T follicular helper cell (primary cell): ENCODE measurements at regions not wholly inside any gene's neighbourhood (a gene's known extent, or its start where the extent isn't known, plus 50 kb on each side); places are given as distances from the start of the nearest gene placed in this dataset.
"Not testable (repeated sequence)": the region's sequence is repeated elsewhere in the genome, so short reads cannot be mapped to it uniquely, and the experiment has no call there.

Source experiments
- DNase-seq: peaks from one replicate; pipeline ENCODE4 v3.0.0-alpha.2; 2020; ENCODE audit warnings: low read depth

DNA sequence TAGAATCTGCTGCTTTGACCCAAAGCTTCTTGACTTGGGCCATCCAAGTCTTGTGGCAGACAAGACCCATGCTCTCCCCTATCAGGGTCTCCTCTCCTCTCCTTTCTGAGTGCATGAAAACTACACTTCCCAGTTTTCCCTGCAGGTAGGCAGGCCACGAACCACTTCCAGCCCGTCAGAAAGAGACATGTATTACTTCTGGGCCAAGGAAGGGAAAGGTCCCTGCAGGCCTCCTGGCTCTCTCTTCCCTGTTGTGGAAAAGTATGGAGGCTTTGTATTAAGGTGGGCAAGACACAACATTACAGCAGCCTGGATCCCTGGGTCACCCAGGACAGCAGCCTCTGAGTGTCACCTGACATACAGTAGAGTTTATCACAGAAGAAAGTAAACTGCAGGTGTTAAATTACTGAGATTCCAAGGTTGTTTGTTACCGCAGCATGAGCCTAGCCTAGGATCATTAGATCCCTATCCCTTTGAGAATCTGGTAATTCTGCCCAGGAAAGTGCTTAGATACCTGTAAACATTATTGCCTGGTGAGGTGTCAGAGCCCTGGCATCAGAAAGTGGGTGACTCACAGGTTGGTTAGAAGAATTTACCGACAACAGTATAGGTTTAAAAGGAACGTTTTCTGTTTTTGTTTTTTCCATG is 717.3 kb downstream of the MATN1 start:
- DNase-seq: no peak

DNA sequence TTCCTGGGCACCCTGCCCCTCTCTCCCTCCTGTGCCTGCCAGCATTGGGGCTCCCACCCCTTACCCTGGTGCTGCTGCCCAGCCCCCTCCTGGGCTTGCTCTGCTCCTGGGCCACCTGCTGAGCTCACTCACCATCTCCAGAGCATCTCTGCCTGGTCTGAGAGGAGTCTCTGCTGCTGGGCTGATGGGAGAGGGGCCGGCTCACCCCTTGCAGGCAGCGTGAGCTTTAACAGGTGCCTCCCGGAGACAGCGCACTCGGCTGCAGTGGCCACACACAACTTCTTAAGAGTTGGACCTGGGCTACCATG is 721.7 kb downstream of the MATN1 start:
- no peak for DNase-seq

DNA sequence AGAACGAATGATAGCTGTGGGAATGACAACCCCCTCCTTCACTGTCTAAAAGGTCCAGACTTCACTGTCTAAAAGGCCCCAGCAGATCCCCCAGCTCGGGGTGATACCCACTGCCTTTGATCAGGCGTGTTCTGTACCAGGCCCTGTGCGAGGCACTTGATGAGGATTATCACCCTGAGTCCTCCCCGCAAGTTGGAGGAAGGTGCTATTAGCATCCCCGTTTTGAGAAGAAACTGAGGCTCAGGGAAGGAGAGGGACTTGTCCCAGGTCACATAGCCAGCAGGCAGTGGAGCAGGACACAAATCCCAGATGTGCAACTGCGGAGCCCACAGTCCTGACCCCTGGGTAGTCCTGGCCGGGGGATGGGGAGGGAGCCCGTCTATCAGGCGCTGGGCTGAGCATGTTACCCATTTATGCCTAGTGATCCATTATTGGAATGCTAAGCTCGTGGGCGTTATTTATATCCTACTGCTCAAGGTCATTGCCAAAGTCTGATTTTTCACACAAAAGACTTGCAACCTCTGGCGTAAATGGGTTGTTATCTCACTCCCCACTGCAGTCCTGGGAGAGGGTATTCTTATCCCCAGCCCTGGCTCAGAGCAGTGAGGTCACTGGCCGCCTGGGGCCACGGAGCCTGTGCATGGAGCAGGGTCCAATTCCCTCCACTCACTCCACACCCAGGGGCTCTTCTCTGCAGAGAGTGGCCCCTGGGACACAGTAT is 722.2 kb downstream of the MATN1 start:
- DNase-seq: no peak

DNA sequence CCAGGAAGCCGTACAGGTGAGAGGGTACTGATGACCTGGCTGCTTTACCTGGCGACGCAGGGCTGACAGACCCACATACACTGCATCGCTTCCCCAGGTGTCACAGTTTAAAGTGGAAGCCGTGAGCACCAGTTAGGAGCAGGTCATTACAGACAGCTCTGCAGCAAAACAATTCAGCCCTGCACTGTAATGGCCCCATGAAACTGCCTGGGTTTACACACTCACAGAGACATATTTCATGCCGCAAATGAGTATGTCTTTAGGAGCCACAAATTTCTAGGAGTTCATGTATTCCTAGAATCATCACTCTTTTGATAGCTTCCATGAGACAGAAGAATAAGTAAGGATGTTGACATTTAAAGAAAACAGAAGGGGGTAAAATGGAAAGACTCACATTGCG is 723.1 kb downstream of the MATN1 start:
- no peak for DNase-seq

DNA sequence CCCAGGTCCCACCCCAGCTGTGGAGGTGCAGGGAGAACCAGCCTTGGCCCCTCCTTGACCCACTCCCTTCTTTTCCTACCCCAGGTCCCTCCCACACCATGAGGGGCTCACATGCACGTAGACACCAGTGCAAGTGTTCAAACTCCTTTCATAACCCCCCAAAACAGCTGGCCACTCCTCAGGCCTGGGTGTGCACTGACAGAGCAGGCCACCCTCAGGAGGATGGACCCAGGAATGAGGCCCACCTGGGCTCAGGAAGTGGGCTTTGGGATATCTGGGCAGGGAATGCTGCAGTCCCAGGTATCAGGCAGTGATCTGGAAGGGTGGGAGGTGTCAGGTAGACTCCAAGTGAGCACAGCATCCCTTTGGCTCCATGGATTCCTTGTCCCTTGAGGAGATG is 723.8 kb downstream of the MATN1 start:
- DNase-seq: no peak

DNA sequence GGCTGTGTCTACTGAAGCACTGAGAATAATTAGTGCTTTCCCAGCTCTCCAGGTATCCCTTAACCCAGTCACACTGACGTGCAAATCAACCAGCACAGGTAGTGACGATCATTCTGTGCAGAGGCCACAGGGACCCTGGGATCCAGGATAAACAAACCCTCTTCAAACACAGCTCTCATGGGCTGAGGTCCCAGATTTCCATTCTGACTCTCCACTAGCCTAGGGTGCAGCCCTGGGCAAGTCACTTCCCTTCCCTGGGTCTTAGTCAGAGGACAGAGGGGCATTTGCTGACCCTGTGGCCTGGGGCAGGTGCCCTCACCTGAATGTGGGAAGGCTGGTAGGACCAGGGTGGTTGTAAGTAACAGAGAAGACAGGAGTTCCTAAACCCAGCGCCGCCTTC is 724.7 kb downstream of the MATN1 start:
- no peak for DNase-seq

DNA sequence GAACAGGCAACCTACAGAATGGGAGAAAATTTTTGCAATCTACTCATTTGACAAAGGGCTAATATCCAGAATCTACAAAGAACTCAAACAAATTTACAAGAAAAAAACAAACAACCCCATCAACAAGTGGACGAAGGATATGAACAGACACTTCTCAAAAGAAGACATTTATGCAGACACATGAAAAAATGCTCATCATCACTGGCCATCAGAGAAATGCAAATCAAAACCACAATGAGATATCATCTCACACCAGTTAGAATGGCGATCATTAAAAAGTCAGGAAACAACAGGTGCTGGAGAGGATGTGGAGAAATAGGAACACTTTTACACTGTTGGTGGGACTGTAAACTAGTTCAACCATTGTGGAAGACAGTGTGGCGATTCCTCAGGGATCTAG is 725.6 kb downstream of the MATN1 start:
- DNase-seq: not testable (repeated sequence)

DNA sequence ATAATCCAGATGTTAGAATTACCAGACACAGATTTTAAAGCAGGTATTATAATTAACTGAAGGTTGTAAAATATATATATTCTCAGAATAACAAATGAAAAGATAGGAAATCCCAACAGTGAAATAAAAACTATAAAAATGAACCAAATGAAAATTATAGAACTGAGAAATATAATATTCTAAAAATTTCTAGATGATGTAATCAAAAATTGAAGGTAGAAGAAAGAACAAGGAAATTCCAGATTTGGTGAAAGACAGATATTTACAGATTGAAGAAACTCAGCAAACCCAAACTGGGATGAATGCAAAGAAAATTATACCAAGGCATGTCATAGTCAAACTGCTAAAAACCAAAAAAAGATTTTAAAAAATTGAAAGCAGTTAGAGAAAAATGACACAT is 729.4 kb downstream of the MATN1 start:
- no peak for DNase-seq

DNA sequence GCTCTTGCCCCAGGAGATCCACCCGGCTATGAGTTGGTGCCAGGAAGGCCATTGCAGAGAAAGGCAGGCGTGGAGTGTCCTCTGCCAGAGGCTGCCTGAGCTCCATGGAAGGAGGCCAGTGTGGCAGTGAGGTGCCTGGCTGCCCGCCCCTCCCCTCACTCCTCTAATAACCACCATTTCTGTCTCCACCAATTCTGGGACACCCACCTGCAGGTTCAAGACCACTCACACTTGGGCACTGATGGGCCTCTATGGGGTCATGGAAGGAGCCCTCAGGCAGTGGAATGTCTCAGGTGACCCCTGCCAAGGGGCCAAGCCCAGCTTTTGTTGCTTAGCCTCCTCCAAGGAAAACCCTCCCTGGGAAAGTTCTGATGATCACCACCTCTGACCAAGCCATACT is 731.6 kb downstream of the MATN1 start:
- DNase-seq: no peak

DNA sequence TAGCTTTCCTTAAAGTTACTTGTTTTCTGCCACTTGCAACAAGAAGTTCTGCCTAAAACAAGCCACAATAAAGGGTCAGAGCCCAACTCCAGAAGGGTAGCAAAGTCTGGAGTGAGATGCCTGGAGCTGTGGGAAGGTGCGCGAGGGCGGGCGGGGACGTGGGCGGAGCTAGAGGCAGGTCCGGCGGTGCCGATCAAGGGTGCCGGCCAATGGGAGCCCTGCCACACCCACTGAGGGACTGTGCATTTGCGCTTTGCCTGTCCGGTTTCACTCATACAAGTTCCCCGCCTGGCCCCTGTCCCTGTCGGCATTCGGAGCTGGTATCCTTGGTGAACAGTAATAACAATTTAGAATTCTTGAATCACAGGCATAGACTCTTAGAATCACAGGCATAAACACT is 732.4 kb downstream of the MATN1 start:
- DNase-seq: no peak

DNA sequence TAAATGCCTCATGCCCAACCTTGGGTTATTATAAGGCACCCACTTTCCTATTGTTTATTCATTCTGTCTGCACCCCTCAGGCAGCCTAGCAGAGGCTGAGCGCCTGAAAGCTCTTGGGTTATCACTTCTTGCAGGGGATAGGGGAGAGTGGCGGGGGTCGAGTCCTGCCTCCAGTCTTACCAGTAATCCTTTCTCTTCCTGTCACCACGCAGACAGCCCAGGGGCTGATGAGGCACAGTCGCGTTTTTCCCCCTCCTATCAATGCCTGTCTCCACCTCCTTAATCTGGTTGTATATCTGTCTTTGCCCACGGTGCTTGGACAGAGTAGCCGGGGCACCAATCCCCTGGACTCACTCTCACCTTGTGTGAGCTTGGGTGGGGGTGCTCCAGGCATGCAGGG is 733.1 kb downstream of the MATN1 start:
- no peak for DNase-seq

DNA sequence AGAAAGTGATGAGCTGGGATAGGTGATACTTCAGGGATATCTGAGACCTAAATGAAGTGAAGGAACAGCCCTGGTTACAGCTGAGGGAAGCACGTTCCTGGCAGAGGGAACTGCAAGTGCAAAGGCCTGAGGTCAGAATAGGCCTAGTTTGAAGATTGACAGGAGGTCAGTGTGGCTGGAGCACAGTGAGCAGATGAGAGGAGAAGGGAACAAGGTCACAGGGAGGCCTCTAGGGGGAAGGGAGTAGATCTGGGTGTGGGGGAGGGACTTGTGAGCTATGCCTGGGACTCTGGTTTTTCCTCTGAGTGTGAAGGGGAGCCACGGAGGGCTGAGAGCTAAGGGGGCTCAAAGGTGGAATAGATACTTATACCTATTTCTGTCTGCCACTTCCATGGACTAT is 736.4 kb downstream of the MATN1 start:
- no peak for DNase-seq

DNA sequence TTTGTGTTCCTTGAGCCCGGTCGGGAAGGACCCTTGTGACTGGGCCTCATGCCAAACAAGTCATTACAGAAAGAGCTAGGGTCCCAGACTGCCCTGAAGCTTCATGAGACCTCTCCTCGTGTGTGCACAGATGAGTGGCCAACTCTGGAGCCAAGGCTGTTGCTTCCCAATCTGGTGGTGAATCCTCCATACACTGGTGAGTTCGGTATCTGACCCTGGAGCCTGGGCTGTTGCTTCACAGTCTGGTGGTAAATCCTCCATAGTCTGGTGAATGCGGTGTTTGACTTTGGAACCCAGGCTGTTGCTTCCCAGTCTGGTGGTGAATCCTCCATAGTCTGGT is 737.8 kb downstream of the MATN1 start:
- DNase-seq: no peak

DNA sequence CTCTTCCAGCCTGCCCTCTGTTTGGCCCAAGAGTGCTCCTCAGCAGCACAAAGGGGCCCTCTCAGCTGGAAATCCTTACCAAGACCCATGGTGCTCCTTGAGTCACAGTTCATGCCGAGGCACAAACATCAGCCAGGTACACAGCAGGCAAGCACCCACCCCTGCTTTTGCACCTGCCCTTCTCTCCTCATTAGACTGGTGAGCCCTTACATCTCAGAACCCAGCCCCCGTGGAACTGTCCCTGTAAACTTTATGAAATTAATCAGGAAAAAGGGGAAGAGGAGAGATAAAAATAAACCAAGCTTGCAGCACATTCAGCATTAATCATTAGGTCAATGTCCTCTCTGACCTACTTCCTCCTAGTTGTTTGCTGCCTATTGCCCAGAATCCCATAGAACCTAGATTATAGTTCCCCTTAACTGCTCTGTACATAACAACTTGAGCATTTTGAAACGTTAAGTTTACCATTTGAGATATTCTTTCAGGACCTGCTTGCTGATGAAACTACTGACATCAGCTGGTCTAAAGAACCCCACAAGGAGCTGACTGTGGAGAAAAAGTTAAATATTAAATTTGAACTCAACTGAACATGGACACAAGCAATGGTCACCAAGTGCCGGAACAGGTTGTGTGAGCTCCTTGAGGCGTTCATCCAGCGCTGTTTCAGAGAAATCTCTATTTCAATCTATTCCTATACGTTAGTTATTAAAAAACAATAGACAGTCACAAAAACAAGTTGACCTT is 738.4 kb downstream of the MATN1 start:
- no peak for DNase-seq

DNA sequence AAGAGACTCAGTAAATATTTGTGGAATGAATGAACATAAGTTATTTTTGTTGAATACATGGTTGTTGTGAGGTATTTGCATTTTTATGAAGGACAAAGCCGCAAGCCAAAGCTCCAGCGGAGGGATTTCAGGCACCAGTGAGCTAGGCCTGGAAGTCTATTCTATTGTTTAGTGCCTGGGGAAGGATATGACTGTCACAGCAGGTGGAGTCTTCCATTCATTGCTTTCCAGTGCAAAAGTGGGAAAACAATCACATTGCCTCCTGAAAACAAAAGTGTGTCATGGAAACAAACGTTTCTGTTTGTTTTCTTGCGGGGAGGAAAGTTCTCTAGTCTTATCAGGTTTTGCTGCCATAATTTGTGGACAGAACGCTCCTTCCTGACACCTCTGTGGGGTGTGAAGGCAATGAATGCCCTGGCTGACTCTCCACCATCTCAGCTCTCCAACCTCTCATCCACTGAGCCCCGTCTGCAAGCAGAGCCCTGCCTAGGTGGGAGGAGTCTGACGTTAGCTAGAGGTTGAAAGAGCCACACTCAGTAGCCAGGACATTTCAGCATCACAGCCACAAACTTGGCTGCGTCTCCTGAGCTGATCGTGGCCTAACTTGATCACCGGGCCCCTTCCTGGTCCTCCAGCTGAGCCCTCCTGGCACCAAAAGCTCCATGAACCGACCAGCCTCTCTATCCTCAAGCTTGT is 739.1 kb downstream of the MATN1 start:
- DNase-seq: no peak

DNA sequence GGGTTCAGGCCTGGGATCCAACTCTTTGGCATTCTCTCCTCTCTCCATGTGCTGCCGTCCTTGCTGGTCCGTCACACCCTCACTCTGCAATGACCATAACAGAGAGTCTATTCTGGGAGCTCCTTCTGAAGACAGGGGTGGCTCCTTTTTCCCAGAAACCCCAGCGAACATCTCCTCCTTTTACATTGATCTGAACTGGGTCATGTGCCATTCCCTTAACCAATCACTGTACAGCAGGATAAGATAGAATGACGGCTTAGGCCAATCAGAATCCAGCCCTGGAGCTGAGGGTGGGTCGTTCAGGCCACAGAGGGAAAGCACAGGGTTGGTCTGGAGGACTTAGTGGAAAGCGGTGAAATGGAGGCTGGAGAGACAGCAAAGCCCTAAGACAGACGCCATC is 740.1 kb downstream of the MATN1 start:
- no peak for DNase-seq

DNA sequence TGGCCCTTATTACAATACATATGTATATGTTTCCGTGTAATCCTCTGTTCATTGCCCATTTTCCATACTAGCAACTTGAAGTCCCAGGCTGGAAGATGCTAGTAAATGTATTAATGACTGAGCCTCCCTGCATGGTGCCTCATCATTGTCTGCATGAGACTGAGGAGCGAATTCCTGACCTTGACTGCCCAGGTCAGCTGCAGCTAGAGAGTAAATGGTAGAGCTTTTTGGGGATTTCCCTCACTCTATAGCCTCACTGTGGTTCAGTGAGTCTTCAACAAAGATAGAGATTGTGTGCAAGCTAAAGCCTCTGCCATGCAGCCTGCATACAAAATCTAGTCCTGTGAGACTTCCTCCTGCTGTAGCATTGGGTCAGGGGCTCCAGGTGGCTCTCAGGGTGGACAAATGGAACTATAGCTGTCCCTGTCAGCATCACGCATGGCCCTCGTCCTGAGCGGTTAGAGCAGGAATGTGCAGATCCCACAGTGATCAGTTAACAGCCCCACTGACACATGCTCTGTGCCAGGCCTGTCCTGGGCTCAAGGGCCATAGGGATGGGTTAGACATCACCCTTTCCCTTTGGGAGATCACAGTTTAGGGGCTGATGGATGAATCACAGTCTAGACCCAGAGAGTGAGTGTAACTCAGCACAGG is 741.7 kb downstream of the MATN1 start:
- DNase-seq: no peak

DNA sequence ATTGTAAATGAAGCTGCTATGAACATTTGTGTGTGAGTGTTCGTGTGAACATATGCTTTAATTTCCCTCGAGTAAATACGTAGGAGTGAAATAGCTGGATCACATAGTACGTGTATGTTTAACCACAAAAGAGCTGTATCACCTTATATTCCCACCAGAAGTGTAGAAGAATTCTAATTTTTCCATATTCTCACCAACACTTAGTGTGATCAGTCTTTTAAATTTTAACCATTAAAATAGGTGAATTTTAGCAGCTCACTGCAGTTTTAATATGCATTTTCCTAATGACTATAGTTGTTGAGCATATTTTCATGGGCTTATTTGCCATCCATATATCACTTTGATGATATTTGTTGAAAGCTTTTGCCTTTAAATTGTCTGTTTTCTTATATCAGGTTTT is 741.2 kb downstream of the PTPRU start:
- DNase-seq: no peak

DNA sequence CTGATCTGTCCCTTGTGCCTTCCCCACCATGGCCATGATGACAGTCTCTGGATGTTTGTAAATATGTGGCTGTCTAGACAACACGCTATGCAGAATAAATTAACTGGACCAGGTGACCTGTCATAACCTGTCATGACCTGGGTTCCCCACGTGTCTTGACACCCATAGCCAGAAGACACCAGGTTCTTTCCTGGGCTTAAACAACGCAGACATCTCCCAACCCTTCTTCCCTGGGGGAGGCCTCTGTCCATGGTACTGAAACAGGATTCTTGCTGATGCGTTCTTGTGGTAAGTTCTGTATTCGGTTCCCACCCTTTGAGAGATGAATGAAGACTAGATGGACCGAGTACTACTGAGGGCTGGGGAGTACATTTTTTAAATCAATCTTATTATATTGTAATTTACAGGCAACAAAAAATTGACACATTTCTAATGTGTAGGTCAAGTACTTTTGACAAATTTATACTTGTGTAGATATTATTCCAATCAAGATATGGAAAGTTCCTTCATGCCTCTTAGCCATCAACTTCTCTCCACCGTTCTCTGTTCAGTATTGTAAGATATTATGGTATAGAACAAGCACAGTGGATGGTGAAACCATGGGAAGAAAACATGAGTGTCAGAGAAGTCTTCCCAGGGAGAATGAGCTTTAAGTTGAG is 738.8 kb downstream of the PTPRU start:
- no peak for DNase-seq

DNA sequence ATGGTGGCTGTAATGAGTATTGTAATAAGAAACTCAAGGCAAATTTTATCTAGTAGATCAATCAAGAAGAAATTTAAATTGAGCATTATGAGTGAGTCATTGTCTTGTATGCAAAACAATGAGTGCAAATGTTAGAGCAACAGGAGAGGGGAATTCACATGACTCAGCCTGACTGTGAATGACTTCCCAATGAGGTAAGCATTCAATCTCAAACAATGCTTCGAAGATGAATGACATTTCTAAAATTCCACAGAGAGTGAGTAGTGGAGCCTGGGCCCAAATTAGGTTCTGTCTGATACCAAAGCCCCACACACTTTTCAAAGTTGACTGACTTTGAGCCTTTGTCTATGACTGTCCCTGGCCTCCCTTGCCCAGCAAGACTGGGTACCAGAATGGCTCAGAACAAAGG is 738.0 kb downstream of the PTPRU start:
- DNase-seq: no peak

DNA sequence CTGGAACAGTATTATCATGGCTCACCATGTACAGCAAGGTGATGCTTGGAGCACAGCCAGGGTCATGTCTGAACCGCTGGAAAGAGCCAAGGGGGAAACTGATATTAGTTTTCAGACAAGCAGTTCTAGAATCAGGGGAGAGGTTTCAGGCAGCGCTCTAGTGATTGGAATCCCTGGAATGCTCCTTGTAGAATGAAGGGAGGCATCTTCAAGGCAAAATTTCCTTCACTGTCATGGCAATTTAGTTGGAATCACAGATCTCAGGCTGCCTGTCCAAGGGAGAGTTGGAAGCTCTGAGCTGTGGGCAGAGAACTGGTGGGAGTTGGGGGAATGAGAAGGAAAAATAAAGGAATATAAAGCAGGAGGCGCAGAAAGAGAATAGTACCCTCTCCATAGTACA is 737.1 kb downstream of the PTPRU start:
- no peak for DNase-seq
